SK-N-SH treated with all-trans-retinoic acid at 6 μM for 48 hours (cell line): ENCODE measurements at regions not wholly inside any gene's neighbourhood (a gene's known extent, or its start where the extent isn't known, plus 50 kb on each side); places are given as distances from the start of the nearest gene placed in this dataset.

ENCODE experiments used
- ATAC-seq: fragments of 200-7000 bp; cut with Tn5 transposase; 3 replicates; pipeline ENCODE4 v1.9.1; 2020; ENCODE audit warnings: mild to moderate bottlenecking, moderate library complexity
- ESRRG ChIP-seq: fragments of 250-450 bp; sonication (Bioruptor Pico); IDR thresholded peaks from 2 replicates; pipeline ENCODE4 v1.6.1; 2021; ENCODE audit warnings: mild to moderate bottlenecking
- GLIS3 ChIP-seq: fragments of 250-450 bp; sonication (Bioruptor Pico); IDR thresholded peaks from 2 replicates; pipeline ENCODE4 v1.5.0; 2020; ENCODE audit warnings: mild to moderate bottlenecking, moderate library complexity
- ISL1 ChIP-seq: fragments of 250-450 bp; sonication (Bioruptor Pico); IDR thresholded peaks from 2 replicates; pipeline ENCODE4 v2.1.2; 2022; ENCODE audit warnings: mild to moderate bottlenecking, moderate library complexity
- OSR1 ChIP-seq: fragments of 250-450 bp; sonication (Bioruptor Pico); IDR thresholded peaks from 2 replicates; pipeline ENCODE4 v1.8.0; 2022; ENCODE audit warnings: moderate library complexity, mild to moderate bottlenecking, inconsistent platforms
- PPARA ChIP-seq: fragments of 250-450 bp; sonication (Bioruptor Pico); IDR thresholded peaks from 2 replicates; pipeline ENCODE4 v1.5.0; 2020; ENCODE audit warnings: mild to moderate bottlenecking, borderline replicate concordance
- RARB ChIP-seq: fragments of 250-450 bp; sonication (Bioruptor Pico); IDR thresholded peaks from 2 replicates; pipeline ENCODE4 v1.8.0; 2021; ENCODE audit warnings: mild to moderate bottlenecking, moderate library complexity
- TCF4 ChIP-seq: fragments of 250-450 bp; sonication (Bioruptor Pico); IDR thresholded peaks from 2 replicates; pipeline ENCODE4 v1.8.0; 2021; ENCODE audit warnings: mild to moderate bottlenecking, moderate library complexity, borderline replicate concordance
- TOX ChIP-seq: fragments of 250-450 bp; sonication (Bioruptor Pico); IDR thresholded peaks from 2 replicates; pipeline ENCODE4 v1.8.0; 2021; ENCODE audit warnings: mild to moderate bottlenecking, moderate library complexity, borderline replicate concordance
- ZC3H10 ChIP-seq: fragments of 250-450 bp; sonication (Bioruptor Pico); IDR thresholded peaks from 2 replicates; pipeline ENCODE4 v1.5.1; 2021; ENCODE audit warnings: mild to moderate bottlenecking, moderate library complexity
- ZFP3 ChIP-seq: fragments of 250-450 bp; sonication (Bioruptor Pico); IDR thresholded peaks from 2 replicates; pipeline ENCODE4 v1.5.0; 2020; ENCODE audit warnings: mild to moderate bottlenecking, moderate library complexity
- ZFP30 ChIP-seq: fragments of 450-650 bp; formaldehyde crosslinking; IDR thresholded peaks from 2 replicates; pipeline ENCODE4 v1.5.0; 2022; ENCODE audit warnings: mild to moderate bottlenecking, moderate library complexity
- ZNF565 ChIP-seq: fragments of 450-650 bp; formaldehyde crosslinking; conservative IDR thresholded peaks from 2 replicates; pipeline ENCODE4 v1.5.0; 2020; ENCODE audit warnings: low read depth, mild to moderate bottlenecking, moderate library complexity
- ZNF70 ChIP-seq: fragments of 450-650 bp; formaldehyde crosslinking; IDR thresholded peaks from 2 replicates; pipeline ENCODE4 v1.5.0; 2020; ENCODE audit warnings: mild to moderate bottlenecking, moderate library complexity
- ZNF8 ChIP-seq: fragments of 450-650 bp; formaldehyde crosslinking; IDR thresholded peaks from 2 replicates; pipeline ENCODE4 v1.5.0; 2020; ENCODE audit warnings: mild to moderate bottlenecking, moderate library complexity
- TF ChIP-seq, protein P1 (sequence below): fragments of 250-450 bp; sonication (Bioruptor Pico); IDR thresholded peaks from 2 replicates; pipeline ENCODE4 v1.5.1; 2021; ENCODE audit warnings: mild to moderate bottlenecking, moderate library complexity
- TF ChIP-seq, protein P2 (sequence below): fragments of 250-450 bp; sonication (Bioruptor Pico); IDR thresholded peaks from 2 replicates; pipeline ENCODE4 v1.5.1; 2020; ENCODE audit warnings: low read depth, mild to moderate bottlenecking, moderate library complexity
- TF ChIP-seq, protein P3 (sequence below): fragments of 250-450 bp; sonication (Bioruptor Pico); IDR thresholded peaks from 2 replicates; pipeline ENCODE4 v1.8.0; 2020; ENCODE audit warnings: mild to moderate bottlenecking, moderate library complexity, borderline replicate concordance
- TF ChIP-seq, protein P4 (sequence below): fragments of 250-450 bp; sonication (Bioruptor Pico); IDR thresholded peaks from 2 replicates; pipeline ENCODE4 v1.8.0; 2021; ENCODE audit warnings: low read depth, mild to moderate bottlenecking, moderate library complexity, borderline replicate concordance
- TF ChIP-seq, protein P5 (sequence below): fragments of 250-450 bp; sonication (Bioruptor Pico); IDR thresholded peaks from 2 replicates; pipeline ENCODE4 v1.5.0; 2020; ENCODE audit warnings: mild to moderate bottlenecking, moderate library complexity

DNA sequence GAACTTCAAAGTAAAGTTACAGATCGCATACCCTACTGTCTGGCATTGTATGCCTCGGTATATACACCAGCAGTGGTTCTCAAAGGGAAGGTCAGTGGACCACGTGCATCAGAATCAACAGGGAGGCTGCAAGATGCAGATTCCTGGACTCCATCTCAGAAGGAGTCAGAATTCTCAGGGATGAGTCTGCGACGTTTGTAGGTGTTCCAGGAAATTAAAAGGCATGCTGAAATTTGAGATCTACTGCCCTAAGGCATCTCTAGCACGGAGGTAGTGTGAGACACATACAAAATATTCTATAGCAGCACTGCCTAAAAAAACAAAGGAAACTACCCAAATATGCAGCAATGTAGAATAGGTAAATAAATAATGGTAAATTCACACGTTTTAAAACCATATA is 136.8 kb upstream of the BNIP2 start:
- ATAC-seq, result no peak

DNA sequence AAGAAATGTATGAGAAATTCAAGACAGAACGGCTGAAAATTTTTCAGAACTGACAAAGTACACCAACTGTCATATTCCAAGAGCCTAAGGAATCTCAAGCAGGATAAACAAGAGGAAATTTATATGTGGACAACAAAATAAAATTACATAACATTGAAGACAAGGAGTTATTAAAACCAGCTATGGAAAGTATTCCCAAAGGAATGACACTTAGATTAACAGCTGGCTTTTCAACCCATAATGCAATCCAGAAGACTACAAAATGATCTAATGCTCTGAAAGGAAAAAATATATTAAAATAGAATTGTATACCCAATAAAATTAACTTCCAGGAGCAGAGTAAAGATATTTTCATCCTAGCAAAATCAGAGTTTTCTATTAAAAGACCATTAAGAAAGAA is 132.2 kb upstream of the BNIP2 start:
- ATAC-seq, result no peak
- TF ChIP-seq GLIS3 (CRISPR knock-in tag) (no peak), TCF4 (CRISPR knock-in tag) (no peak), PPARA (CRISPR knock-in tag) (no peak), ZFP30 (CRISPR knock-in tag) (no peak)

More for the DNA sequence above, 136.8 kb upstream of the BNIP2 start:
- TF ChIP-seq, protein P1, sequence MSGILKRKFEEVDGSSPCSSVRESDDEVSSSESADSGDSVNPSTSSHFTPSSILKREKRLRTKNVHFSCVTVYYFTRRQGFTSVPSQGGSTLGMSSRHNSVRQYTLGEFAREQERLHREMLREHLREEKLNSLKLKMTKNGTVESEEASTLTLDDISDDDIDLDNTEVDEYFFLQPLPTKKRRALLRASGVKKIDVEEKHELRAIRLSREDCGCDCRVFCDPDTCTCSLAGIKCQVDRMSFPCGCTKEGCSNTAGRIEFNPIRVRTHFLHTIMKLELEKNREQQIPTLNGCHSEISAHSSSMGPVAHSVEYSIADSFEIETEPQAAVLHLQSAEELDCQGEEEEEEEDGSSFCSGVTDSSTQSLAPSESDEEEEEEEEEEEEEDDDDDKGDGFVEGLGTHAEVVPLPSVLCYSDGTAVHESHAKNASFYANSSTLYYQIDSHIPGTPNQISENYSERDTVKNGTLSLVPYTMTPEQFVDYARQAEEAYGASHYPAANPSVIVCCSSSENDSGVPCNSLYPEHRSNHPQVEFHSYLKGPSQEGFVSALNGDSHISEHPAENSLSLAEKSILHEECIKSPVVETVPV (CRISPR knock-in tag), result no peak
- TF ChIP-seq OSR1 (CRISPR knock-in tag) (no peak), ZFP30 (CRISPR knock-in tag) (no peak), ZNF70 (no peak), RARB (CRISPR knock-in tag) (no peak), GLIS3 (CRISPR knock-in tag) (no peak), ZFP3 (CRISPR knock-in tag) (no peak), TCF4 (CRISPR knock-in tag) (no peak)
- TF ChIP-seq, protein P2, sequence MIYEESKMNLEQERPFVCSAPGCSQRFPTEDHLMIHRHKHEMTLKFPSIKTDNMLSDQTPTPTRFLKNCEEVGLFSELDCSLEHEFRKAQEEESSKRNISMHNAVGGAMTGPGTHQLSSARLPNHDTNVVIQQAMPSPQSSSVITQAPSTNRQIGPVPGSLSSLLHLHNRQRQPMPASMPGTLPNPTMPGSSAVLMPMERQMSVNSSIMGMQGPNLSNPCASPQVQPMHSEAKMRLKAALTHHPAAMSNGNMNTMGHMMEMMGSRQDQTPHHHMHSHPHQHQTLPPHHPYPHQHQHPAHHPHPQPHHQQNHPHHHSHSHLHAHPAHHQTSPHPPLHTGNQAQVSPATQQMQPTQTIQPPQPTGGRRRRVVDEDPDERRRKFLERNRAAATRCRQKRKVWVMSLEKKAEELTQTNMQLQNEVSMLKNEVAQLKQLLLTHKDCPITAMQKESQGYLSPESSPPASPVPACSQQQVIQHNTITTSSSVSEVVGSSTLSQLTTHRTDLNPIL (CRISPR knock-in tag), result no peak
- TF ChIP-seq, protein P3, sequence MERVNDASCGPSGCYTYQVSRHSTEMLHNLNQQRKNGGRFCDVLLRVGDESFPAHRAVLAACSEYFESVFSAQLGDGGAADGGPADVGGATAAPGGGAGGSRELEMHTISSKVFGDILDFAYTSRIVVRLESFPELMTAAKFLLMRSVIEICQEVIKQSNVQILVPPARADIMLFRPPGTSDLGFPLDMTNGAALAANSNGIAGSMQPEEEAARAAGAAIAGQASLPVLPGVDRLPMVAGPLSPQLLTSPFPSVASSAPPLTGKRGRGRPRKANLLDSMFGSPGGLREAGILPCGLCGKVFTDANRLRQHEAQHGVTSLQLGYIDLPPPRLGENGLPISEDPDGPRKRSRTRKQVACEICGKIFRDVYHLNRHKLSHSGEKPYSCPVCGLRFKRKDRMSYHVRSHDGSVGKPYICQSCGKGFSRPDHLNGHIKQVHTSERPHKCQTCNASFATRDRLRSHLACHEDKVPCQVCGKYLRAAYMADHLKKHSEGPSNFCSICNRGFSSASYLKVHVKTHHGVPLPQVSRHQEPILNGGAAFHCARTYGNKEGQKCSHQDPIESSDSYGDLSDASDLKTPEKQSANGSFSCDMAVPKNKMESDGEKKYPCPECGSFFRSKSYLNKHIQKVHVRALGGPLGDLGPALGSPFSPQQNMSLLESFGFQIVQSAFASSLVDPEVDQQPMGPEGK (CRISPR knock-in tag), result no peak
- TF ChIP-seq, protein P4, sequence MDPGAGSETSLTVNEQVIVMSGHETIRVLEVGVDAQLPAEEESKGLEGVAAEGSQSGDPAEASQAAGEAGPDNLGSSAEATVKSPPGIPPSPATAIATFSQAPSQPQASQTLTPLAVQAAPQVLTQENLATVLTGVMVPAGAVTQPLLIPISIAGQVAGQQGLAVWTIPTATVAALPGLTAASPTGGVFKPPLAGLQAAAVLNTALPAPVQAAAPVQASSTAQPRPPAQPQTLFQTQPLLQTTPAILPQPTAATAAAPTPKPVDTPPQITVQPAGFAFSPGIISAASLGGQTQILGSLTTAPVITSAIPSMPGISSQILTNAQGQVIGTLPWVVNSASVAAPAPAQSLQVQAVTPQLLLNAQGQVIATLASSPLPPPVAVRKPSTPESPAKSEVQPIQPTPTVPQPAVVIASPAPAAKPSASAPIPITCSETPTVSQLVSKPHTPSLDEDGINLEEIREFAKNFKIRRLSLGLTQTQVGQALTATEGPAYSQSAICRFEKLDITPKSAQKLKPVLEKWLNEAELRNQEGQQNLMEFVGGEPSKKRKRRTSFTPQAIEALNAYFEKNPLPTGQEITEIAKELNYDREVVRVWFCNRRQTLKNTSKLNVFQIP (CRISPR knock-in tag), result no peak

DNA sequence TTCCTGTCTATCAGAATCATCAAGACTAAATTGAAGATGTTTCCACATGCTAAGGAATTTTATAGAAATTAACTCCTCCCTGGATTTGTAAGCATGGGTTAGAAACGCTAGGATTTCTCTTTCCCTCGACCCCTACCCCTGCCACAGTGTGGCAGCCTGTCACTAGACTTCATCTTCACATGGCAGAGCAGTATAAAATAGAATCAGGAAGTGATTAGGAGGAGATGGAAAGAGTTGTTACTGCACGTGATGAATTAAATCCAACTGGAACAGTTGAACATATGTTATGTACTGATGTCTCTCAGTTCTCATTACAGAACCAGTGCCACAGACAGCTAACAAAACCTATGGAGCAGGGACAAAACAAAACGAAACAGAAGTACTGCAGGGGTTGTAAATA is 130.0 kb upstream of the BNIP2 start:
- no peak for ATAC-seq
- TF ChIP-seq ISL1 (CRISPR knock-in tag) (no peak), ZNF8 (no peak), OSR1 (CRISPR knock-in tag) (no peak)
- TF ChIP-seq, protein P2 (CRISPR knock-in tag), result no peak
- TF ChIP-seq, all 23 proteins: peak for 0

DNA sequence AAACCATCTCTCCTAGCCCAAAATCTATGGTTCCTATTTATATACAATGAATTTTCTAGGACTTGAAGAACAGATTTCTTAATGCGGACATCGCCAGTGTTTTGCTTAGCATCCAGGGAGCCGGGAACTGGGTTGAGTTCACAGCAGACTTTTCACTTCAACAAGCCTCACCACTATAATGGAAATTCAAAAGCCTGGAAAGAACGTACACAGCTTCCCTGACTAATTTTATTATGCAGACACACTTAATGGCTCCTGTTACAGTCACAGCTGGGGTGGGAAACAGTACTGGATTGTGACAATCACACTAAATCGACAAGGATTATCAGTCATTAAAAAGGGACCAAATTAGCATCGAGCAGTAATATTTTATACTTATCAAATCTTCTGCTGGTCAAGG is 129.2 kb upstream of the BNIP2 start:
- TF ChIP-seq ESRRG (CRISPR knock-in tag) (no peak), ISL1 (CRISPR knock-in tag) (no peak), ZFP30 (CRISPR knock-in tag) (no peak), GLIS3 (CRISPR knock-in tag) (no peak), ZC3H10 (no peak), ZNF565 (CRISPR knock-in tag) (no peak), TOX (CRISPR knock-in tag) (no peak), PPARA (CRISPR knock-in tag) (no peak), ZFP3 (CRISPR knock-in tag) (no peak)
- TF ChIP-seq, protein P5, sequence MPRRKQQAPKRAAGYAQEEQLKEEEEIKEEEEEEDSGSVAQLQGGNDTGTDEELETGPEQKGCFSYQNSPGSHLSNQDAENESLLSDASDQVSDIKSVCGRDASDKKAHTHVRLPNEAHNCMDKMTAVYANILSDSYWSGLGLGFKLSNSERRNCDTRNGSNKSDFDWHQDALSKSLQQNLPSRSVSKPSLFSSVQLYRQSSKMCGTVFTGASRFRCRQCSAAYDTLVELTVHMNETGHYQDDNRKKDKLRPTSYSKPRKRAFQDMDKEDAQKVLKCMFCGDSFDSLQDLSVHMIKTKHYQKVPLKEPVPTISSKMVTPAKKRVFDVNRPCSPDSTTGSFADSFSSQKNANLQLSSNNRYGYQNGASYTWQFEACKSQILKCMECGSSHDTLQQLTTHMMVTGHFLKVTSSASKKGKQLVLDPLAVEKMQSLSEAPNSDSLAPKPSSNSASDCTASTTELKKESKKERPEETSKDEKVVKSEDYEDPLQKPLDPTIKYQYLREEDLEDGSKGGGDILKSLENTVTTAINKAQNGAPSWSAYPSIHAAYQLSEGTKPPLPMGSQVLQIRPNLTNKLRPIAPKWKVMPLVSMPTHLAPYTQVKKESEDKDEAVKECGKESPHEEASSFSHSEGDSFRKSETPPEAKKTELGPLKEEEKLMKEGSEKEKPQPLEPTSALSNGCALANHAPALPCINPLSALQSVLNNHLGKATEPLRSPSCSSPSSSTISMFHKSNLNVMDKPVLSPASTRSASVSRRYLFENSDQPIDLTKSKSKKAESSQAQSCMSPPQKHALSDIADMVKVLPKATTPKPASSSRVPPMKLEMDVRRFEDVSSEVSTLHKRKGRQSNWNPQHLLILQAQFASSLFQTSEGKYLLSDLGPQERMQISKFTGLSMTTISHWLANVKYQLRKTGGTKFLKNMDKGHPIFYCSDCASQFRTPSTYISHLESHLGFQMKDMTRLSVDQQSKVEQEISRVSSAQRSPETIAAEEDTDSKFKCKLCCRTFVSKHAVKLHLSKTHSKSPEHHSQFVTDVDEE (CRISPR knock-in tag), result no peak
- no peak for ATAC-seq
